Posterior vena cava (tissue), 2 donors: ENCODE measurements at regions not wholly inside any gene's neighbourhood (a gene's known extent, or its start where the extent isn't known, plus 50 kb on each side); places are given as distances from the start of the nearest gene placed in this dataset.
A peak's percentile ranks its signal among the peaks of the same experiment; 100 is the strongest.
"Not testable (repeated sequence)": the region's sequence is repeated elsewhere in the genome, so short reads cannot be mapped to it uniquely, and the experiment has no call there.

Source experiments
- DNase-seq: peaks from one replicate; pipeline ENCODE4 v3.0.0-alpha.2; 2020; ENCODE audit warnings: low spot score
- intact Hi-C, 2 donors: fragments of 100-400 bp; cut with DNase I; formaldehyde crosslinking; loops; one replicate each; pipeline versions ENCODE4 v1.14.1 to v1.14.2; 2022 to 2023
- donor health status: DM: yes; HTN: yes; CAD: no.
- donor health status: DM: yes; HTN: yes; CAD: no.

DNA sequence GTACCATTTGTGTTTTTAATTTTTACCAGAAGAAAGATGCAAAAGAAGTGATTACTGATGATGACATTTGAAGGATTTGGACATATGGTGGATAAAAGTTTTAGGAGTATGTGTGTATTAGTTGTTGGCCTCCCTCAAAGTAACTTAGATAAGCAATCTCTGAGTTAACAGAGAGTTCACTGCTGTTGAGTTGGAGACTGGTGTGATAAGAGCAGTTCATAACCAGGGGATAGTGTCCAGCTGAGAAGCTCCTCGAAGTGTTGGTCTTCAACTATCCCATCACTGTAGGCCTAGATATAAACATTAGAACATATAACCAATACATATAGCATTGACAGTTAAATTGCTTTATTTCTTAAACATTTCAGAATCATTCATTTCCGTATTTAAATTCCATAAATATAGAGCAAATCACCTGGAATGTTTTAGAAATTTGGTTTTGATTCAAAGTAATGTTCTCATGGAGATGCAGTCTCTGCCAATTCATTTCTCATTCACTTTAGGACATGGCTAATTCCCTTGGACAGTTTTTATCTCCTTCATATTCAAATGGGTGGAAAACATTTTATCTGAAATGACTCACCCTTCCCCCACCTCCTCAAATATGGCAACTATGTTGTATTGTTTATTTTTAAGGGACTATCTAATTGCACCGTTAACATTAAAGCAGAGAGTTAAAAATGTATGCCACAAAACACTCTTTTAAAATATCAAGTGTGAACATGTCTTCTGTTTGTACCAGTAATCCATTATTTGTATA, 136.8 kb upstream of the SLC4A4 start:
- DNase-seq = no peak
- intact Hi-C loops = no loop called here

DNA sequence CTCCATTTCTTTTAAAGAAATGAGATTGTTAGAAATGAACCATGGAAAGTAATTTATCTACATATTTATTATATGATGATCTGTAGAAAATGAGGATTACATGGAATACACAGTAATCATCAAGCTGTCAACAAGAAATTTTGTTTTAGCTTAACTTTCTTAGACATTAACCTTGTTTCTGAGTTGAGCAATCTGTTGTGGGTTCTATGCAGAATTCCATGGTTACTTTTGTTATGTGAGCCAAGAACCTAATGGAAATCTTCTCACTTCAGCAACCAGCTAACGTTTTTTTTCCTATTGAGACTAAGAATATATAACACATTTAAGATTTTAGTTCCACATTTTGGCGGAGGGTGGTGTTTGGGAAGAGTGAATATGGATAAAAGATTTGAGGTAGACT, 136.1 kb upstream of the SLC4A4 start:
- intact Hi-C loops = no loop called here
- DNase-seq = no peak

DNA sequence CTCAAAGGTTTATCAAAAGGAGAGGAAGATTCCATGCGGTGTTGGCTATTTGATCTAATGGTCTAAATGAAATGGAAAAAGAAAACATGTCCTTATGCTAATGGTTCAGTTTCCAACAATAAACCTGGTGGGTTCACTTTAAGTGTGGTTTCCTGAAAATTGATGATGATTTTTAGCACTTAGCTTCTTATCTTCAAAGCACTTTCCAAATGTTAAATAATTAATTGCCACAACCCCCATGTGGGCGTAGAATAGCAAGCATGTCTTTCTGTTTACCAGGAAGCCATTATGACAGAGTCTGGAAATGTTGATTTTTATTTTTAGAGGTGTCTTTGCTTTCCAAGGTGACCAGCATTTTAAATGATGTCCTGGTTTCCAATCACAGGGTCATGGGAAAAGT, 134.8 kb upstream of the SLC4A4 start:
- intact Hi-C loops = no loop called here
- DNase-seq = no peak

- no peak for DNase-seq
- intact Hi-C loops = no loop called here
These were observed 132.1 kb upstream of the SLC4A4 start for GRCh38 chr4:71206763-71207162.

- intact Hi-C loops = no loop called here
- no peak for DNase-seq
These were observed 129.7 kb upstream of the SLC4A4 start for GRCh38 chr4:71209161-71209560.

DNA sequence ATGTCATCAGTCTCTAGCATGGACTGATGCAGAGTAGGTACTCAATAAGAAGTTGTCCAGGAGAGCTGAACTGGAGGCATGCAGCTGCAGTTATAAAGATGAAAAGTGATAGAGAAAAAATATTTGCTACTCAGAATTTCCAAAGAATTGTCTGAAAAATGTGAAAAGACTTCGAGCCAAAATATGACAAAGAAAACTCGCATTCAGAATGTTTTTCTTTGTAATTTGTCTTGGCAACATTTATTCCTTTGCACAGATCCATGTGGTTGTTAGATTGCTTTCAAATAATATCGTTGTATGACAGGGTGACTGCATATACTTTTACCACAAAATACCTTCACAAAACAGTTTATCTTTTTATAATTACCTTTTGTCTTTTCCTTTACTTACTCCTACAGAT, 128.0 kb upstream of the SLC4A4 start:
- DNase-seq = no peak
- intact Hi-C loops = no loop called here

- DNase-seq = no peak
These were observed 127.1 kb upstream of the SLC4A4 start for GRCh38 chr4:71211748-71212147.

DNA sequence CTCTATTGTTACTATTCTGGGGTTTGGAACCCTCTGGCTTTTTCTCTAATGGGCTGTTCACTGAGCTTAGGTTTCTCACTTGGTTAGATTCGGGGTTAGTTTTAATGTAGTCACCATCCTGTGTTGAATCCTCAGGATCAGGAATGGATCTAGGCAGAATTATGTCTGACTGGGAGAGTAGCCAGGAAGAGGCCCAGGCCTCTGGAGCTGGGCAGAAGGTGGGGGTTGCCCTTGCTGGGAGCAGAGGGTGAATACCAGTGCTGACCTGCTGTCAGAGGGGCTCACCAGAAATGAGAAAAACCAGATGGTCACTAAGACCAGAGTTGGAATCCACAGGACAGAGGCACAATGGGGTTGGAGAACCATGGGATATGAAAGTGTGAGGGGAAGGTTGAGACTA, 126.6 kb upstream of the SLC4A4 start:
- intact Hi-C loops = no loop called here
- DNase-seq = no peak

More at GRCh38 chr4:71211748-71212147, 127.1 kb upstream of the SLC4A4 start:
- intact Hi-C loops = no loop called here

- DNase-seq = no peak
- intact Hi-C loops = no loop called here
These were observed 124.2 kb upstream of the SLC4A4 start for GRCh38 chr4:71214578-71214977.

- DNase-seq = no peak
- intact Hi-C loops = no loop called here
These were observed 122.4 kb upstream of the SLC4A4 start for GRCh38 chr4:71216316-71216959.

DNA sequence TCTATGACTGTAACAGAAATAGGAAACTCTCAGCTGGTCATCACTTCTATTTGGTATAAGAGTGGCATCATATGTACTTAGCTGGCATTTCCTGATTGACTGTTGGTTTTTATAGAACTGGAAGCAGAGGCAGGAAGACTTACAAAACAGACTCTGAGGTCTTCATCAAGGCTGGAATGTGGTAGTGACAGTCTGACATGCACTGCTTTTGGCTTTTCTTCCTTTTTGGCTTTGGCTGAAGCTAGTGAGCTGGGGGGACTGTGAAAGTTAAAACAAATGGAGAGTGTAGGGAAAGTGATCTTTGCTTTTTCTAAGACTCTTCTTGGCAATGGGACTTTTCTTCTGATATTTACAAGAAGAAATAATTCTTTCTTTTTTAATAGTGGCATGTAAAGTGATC, 121.1 kb upstream of the SLC4A4 start:
- no peak for DNase-seq
- intact Hi-C loops = no loop called here

DNA sequence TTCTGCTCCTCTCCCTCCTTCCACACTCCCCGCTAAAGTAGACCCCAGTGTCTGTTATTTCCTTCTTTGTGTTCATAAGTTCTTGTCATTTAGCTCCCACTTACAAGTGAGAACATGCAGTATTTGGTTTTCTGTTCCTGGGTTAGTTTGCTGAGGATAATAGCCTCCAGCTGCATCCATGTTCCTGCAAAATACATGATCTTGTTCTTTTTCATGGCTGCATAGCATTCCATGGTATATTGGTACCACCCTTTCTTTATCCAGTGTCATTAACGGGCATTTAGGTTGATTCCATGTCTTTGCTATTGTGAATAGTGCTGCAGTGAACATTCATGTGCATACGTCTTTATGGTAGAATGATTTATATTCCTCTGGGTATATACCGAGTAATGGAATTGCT, 118.0 kb upstream of the SLC4A4 start:
- intact Hi-C loops, DNase-seq: not testable (repeated sequence)

DNA sequence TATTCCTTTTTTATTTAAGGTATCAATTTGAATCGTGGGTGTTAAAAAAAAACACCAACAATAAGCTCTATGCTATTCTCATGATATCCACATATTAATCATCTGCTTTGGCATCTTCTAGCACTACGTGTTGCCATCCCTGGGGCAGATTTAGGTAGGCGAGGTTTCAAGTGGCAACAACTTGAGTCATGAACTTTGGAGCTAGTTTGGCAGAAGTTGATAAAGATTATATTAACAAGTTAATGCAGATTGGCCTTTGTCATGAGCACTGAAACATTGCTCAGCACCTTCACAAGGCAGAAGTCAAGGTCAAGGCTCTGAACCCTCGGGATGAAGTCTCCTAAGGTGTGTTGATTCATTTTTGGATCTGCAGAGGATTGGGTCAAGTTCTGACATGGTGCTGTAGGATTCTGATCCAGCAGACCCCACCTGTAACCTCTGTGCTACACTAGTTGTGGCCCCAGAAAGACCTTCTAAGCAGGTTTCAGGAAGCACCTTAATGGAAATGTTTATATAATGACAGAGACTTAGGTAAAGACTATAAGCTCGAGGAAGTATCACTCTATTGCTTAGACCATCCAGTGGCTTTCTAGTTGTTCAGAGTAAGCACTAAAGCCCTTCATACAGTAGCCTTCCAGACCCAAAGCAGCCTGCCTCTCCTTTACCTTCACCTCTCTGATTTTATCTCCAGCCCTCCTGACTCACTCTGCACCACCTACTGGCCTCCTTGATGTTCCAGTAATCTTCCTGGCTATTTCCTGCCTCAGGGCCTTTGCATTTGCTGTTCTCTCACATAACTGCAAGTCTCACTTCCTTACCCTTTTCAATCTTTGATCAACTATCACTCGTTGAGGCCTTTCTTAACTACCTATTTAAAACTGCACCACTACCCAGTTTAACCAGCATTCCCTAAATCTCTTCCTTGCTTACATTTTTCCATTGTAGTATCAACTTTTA, 117.0 kb upstream of the SLC4A4 start:
- intact Hi-C loops = no loop called here
- DNase-seq = no peak

DNA sequence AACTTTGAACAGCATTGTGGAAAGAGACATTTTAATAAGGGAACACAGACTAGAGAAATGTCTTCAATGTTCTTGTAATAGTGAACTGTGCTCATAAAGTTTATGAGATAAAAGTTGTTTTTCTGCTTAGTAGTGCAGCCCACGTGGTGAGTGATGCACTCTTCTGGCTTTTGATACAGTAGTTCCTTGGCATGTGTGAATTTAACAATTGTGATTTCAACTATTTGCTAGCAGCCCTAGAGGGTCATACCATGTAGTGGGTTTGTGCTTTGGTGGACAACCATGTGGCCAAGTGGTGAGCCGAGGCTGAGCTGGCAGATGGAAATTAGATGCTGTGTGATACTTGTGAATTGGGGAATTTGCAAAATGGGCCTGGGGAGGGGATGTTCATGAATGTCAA, 116.2 kb upstream of the SLC4A4 start:
- intact Hi-C loops = no loop called here
- no peak for DNase-seq

DNA sequence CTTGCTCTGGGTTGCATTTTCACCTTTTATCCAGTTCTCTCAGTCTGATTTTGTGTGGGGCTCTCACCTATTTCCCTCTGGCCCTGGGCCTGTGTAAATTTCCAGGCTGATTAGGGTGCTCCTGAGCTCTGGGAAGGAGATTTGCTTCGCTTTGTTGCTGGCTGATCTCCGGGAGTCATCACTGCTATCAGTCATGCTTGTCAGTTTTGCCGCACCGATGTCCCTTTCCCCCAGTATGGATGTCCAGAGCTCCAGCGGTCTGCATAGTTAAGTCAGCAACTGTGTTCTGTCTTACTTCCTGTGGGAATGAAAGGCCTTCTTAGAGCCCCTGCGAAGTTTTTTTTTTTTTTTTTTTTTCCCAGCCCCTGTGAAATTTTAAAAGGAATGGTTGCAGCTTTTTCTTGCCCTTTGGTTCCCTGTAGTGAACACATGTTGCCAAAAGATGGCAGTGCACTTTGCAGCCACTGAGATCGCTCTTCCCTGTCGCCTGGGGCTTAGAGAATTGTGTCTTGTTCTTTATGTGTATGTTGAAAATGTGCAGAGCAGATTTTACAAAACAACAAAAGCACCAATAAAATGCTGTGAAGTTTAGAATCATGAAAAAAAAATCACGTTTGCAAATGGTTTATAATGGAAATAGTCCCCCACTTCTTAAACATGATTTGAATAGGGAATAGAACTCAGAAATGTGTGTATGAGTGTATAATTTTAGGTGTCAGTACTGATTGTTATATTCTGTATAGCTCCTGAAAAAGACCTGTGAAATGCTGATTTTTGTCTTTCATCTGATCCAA, 109.1 kb upstream of the SLC4A4 start:
- intact Hi-C loops = no loop called here
- DNase-seq = no peak

DNA sequence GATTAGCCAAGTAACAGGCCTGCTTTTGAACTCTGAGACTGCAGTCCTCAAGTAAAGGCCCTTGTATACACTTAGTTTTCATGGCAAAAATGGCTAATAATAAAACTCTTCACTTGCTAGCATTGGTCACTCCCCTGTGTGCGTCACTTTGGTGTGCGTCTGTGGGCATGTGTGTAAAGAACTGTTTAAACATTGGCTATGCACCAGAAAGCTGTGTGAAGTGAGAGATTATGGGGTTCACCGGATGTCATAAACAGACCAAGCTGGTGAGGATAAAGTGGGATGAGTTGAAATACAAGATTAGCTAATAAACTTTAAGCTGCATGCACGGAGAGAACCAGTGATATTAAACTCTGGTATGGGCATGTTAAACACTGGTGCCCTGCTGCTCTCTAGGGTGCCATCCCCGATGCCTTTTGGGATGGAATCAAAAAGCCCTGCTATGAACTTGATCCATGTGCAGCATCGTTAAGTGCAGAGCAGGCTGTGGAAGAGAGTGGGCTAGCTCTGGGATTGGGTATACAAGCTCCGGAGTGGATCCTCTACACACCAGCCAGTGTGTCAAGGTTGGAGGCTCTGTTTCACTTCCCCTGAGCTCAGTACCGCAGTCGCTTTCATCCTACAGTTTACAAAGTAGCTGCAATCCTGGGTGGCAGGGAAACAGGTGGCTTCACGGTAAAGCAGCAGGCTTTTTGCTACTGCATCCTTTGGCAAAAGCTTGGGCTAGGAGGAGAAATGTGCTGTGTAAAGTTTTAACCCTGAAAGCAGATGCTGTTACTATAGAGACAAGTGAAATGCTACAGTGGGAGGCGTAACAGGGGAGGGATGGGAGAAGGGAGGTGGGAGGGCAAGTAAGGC, 108.3 kb upstream of the SLC4A4 start:
- intact Hi-C loops = no loop called here

DNA sequence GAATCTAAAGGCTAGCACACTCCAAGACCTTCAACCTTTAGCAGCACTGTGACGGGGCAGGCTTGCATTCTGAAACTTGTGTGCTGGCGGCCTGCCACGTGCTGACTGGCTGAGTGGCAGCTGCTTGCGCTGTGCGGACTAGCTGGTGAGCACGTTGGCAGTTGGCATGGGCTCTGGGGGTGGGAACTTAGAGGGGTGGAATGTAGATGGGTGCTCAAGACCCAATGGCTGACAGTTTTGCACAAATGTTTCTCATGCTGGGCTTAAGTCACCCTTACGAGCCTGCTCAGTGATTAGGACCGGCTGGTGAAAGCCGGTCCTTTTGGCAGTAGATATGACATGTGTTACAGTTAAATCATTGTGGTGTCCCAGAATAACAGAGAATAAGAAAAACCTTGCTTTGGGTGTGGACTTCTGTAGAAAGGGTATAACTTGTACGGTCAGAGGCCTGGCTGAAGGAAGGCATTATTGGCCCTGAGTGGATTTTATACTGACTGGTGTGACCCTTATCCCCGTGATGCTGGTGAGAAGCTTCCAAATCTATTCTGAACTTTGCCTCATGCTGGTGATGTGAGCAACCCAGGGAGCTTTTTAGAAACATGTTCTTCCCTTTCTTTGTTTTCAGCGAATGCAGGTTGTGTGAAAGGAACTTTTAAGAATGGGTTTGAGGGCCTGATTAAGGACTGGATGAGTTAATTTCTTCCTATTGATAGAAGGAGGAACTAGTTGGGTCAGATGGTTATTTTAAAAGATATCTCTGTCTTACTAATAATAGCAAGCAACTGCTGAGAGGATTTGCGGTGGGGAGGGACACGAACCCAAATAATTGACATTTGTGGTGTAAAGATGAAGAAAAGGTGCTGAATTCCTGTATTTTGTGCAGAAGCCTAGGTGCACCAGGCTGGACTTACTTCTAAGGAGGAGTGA, 107.4 kb upstream of the SLC4A4 start:
- intact Hi-C loops = no loop called here
- DNase-seq = peak; percentile 88

More for the DNA sequence above, 108.3 kb upstream of the SLC4A4 start:
- DNase-seq = no peak
